GM21360 (cell line): ENCODE measurements at regions not wholly inside any gene's neighbourhood (a gene's known extent, or its start where the extent isn't known, plus 50 kb on each side); places are given as distances from the start of the nearest gene placed in this dataset.
"Not testable (repeated sequence)": the region's sequence is repeated elsewhere in the genome, so short reads cannot be mapped to it uniquely, and the experiment has no call there.

Source experiments
- ATAC-seq: cut with Tn5 transposase; IDR thresholded peaks from one replicate; pipeline ENCODE4 v1.9.1; 2021; ENCODE audit warnings: mild to moderate bottlenecking, moderate library complexity; ENCODE audit not compliant: unreplicated experiment

- ATAC-seq, result no peak
These were observed 629.3 kb upstream of the ST8SIA4 start for GRCh38 chr5:101532430-101532829.

- no peak for ATAC-seq
These were observed 627.9 kb upstream of the ST8SIA4 start for GRCh38 chr5:101531026-101531425.

- ATAC-seq, result not testable (repeated sequence)
These were observed 626.0 kb upstream of the ST8SIA4 start for GRCh38 chr5:101529094-101529493.

- no peak for ATAC-seq
These were observed 617.3 kb upstream of the ST8SIA4 start for GRCh38 chr5:101520417-101520816.

GRCh38 chr5:101517795-101518194 lies 614.7 kb upstream of the ST8SIA4 start:
- no peak for ATAC-seq

- no peak for ATAC-seq
These were observed 612.6 kb upstream of the ST8SIA4 start for GRCh38 chr5:101515721-101516120.

GRCh38 chr5:101505891-101506570 lies 602.9 kb upstream of the ST8SIA4 start:
- no peak for ATAC-seq

GRCh38 chr5:101482931-101483330 lies 579.8 kb upstream of the ST8SIA4 start:
- no peak for ATAC-seq

- peak; percentile 75 for ATAC-seq
These were observed 570.4 kb upstream of the ST8SIA4 start for GRCh38 chr5:101473483-101473882.

- no peak for ATAC-seq
These were observed 558.4 kb upstream of the ST8SIA4 start for GRCh38 chr5:101461455-101461854.

GRCh38 chr5:101458587-101458986 lies 555.5 kb upstream of the ST8SIA4 start:
- ATAC-seq, result no peak

- ATAC-seq, result no peak
These were observed 552.8 kb upstream of the ST8SIA4 start for GRCh38 chr5:101455851-101456250.

- ATAC-seq, result no peak
These were observed 552.0 kb upstream of the ST8SIA4 start for GRCh38 chr5:101455048-101455447.

- ATAC-seq, result not testable (repeated sequence)
These were observed 539.2 kb upstream of the ST8SIA4 start for GRCh38 chr5:101442281-101442680.

GRCh38 chr5:101440173-101440572 lies 537.1 kb upstream of the ST8SIA4 start:
- no peak for ATAC-seq

- ATAC-seq, result no peak
These were observed 534.3 kb upstream of the ST8SIA4 start for GRCh38 chr5:101437351-101437750.

GRCh38 chr5:101435768-101436167 lies 532.7 kb upstream of the ST8SIA4 start:
- ATAC-seq, result no peak

GRCh38 chr5:101431201-101431600 lies 528.1 kb upstream of the ST8SIA4 start:
- no peak for ATAC-seq

GRCh38 chr5:101430551-101430950 lies 527.5 kb upstream of the ST8SIA4 start:
- no peak for ATAC-seq

GRCh38 chr5:101429241-101429640 lies 526.2 kb upstream of the ST8SIA4 start:
- ATAC-seq, result no peak

GRCh38 chr5:101425339-101425859 lies 522.3 kb upstream of the ST8SIA4 start:
- no peak for ATAC-seq

- no peak for ATAC-seq
These were observed 521.6 kb upstream of the ST8SIA4 start for GRCh38 chr5:101424530-101425175.
